GM06990 (cell line): ENCODE measurements at regions not wholly inside any gene's neighbourhood (a gene's known extent, or its start where the extent isn't known, plus 50 kb on each side); places are given as distances from the start of the nearest gene placed in this dataset.

Source experiments
- DNase-seq: peaks from one replicate; pipeline ENCODE4 v3.0.0-alpha.2; 2011; ENCODE audit not compliant: insufficient read length; ENCODE audit errors: extremely low read depth
- H3K27me3 ChIP-seq: replicated peaks from 2 replicates; pipeline ENCODE4 v1.6.0; 2011; ENCODE audit warnings: low read length; ENCODE audit not compliant: control insufficient read depth, insufficient read depth
- H3K36me3 ChIP-seq: 2 replicates; pipeline ENCODE4 v1.5.1; 2011; ENCODE audit warnings: low read length; ENCODE audit not compliant: control insufficient read depth, insufficient read depth
- H3K4me3 ChIP-seq: replicated peaks from 2 replicates; pipeline ENCODE4 v1.5.1; 2011; ENCODE audit warnings: low read depth, mild to moderate bottlenecking, control low read depth, low read length
- CTCF ChIP-seq: IDR thresholded peaks from 2 replicates; pipeline ENCODE4 v1.5.1; 2011; ENCODE audit warnings: low read length, control low read depth, mild to moderate bottlenecking, inconsistent platforms; ENCODE audit not compliant: insufficient read depth, poor library complexity, severe bottlenecking

GRCh38 chr12:75765170-75766059 lies 254.0 kb upstream of the KRR1 start:
- Histone ChIP-seq H3K27me3 (no peaks in the 10 kb centered on the region), H3K4me3 (no peak overlapping the region), H3K36me3 (no peaks in the 10 kb centered on the region)
- DNase-seq = no peak
- no peak for TF ChIP-seq CTCF

- Histone ChIP-seq H3K4me3 (no peak overlapping the region), H3K27me3 (no peaks in the 10 kb centered on the region), H3K36me3 (no peaks in the 10 kb centered on the region)
- no peak for TF ChIP-seq CTCF
- no peak for DNase-seq
Observed at GRCh38 chr12:75764091-75764841, 252.9 kb upstream of the KRR1 start.

GRCh38 chr12:75760573-75761294 lies 249.3 kb upstream of the KRR1 start:
- Histone ChIP-seq H3K36me3 (no peaks in the 10 kb centered on the region), H3K4me3 (no peak overlapping the region), H3K27me3 (no peaks in the 10 kb centered on the region)
- no peak for TF ChIP-seq CTCF
- DNase-seq = no peak

GRCh38 chr12:75759842-75760572 lies 248.6 kb upstream of the KRR1 start:
- no peaks in the 10 kb centered on the region for H3K27me3 ChIP-seq
- TF ChIP-seq CTCF = no peak
- no peaks in the 10 kb centered on the region for H3K36me3 ChIP-seq
- H3K4me3 ChIP-seq = no peak overlapping the region
- DNase-seq = peak; percentile 9

- TF ChIP-seq CTCF = no peak
- Histone ChIP-seq H3K4me3 (no peak overlapping the region), H3K27me3 (no peaks in the 10 kb centered on the region), H3K36me3 (no peaks in the 10 kb centered on the region)
- DNase-seq = no peak
Observed at GRCh38 chr12:75759196-75759595, 247.8 kb upstream of the KRR1 start.
